Nephron (organoid): ENCODE measurements at regions not wholly inside any gene's neighbourhood (a gene's known extent, or its start where the extent isn't known, plus 50 kb on each side); places are given as distances from the start of the nearest gene placed in this dataset.

ENCODE experiments used
- H3K27ac Mint-ChIP-seq, 3 experiments: 2 replicates each; pipeline ENCODE4 v1.8.0; 2020; ENCODE audit warnings: mixed read lengths in 3 of 3, mild to moderate bottlenecking in 2 of 3, moderate library complexity in 1 of 3
- H3K27me3 Mint-ChIP-seq: 2 replicates; pipeline ENCODE4 v1.8.0; 2021; ENCODE audit warnings: low read depth, mild to moderate bottlenecking, moderate library complexity, mixed read lengths
- H3K36me3 Mint-ChIP-seq: 2 replicates; pipeline ENCODE4 v1.8.0; 2020; ENCODE audit warnings: low read depth, mixed read lengths
- H3K4me1 Mint-ChIP-seq: 2 replicates; pipeline ENCODE4 v1.8.0; 2020; ENCODE audit warnings: mixed read lengths
- H3K4me3 Mint-ChIP-seq, 3 experiments: 2 replicates each; pipeline ENCODE4 v1.8.0; 2020; ENCODE audit warnings: mild to moderate bottlenecking in 3 of 3, mixed read lengths in 3 of 3, moderate library complexity in 2 of 3
- H3K9me3 Mint-ChIP-seq: 2 replicates; pipeline ENCODE4 v1.8.0; 2020; ENCODE audit warnings: mixed read lengths
- TF ChIP-seq, protein P1 (sequence below), 3 experiments: fragments of 200-600 bp; sonication (generic); IDR thresholded peaks; one replicate each; pipeline ENCODE4 v1.5.0; 2021; ENCODE audit warnings: antibody characterized with exemption in 3 of 3; ENCODE audit not compliant: unreplicated experiment in 3 of 3

DNA sequence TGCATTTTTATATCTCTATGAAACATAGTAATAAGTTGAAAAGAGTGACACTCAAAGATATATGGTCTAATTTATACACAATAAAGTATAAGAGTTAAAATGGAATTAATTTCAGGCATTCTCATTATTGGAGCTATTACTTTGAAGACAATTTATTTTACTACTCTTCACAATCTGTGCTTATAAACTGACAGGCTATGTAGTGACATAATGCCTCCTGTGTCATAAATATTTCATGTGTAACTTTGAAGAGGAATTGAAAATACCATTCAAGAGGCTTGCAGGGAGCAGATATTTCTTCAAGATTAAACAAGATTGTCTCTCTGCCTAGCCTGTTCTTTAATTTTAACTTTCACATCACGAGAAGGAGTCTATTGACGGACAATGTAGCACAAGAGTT, 1881.5 kb upstream of the PCDH20 start:
- Mint-ChIP-seq H3K9me3 (no peaks in the 10 kb centered on the region), H3K27me3 (peaks cover 3% of the 10 kb centered on the region)

DNA sequence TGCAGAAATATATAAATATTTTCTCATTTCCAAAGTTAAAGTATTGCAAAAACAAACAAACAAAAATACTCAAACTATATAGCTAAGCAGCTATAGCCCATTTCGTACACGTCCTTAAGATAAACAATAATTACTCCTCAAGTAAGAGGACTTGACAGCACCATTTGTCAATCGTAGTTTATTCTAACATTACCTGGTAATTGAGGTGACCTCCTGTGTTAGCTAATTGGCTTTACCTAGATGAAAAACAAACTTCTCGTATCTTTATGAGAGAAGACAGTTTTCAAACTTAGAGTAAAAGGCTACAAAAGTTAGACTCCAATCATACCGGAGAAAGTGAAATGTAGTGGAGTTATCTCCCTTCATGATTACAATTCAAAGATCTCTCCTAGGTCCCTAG, 1876.1 kb upstream of the PCDH20 start:
- Mint-ChIP-seq H3K27me3 (peaks cover 3% of the 10 kb centered on the region), H3K4me3 (no peak overlapping the region), H3K4me1 (no peaks in the 10 kb centered on the region), H3K9me3 (no peaks in the 10 kb centered on the region), H3K36me3 (no peaks in the 10 kb centered on the region), H3K27ac (no peak overlapping the region)
- TF ChIP-seq, protein P1, sequence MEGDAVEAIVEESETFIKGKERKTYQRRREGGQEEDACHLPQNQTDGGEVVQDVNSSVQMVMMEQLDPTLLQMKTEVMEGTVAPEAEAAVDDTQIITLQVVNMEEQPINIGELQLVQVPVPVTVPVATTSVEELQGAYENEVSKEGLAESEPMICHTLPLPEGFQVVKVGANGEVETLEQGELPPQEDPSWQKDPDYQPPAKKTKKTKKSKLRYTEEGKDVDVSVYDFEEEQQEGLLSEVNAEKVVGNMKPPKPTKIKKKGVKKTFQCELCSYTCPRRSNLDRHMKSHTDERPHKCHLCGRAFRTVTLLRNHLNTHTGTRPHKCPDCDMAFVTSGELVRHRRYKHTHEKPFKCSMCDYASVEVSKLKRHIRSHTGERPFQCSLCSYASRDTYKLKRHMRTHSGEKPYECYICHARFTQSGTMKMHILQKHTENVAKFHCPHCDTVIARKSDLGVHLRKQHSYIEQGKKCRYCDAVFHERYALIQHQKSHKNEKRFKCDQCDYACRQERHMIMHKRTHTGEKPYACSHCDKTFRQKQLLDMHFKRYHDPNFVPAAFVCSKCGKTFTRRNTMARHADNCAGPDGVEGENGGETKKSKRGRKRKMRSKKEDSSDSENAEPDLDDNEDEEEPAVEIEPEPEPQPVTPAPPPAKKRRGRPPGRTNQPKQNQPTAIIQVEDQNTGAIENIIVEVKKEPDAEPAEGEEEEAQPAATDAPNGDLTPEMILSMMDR (IDR thresholded peaks at IDR 0.05; ENCODE audit: unreplicated experiment in 3 of 3) = no peak

More for the DNA sequence above, 1881.5 kb upstream of the PCDH20 start:
- no peaks in the 10 kb centered on the region for H3K4me1 Mint-ChIP-seq
- no peak overlapping the region for H3K27ac Mint-ChIP-seq
- no peak overlapping the region for H3K4me3 Mint-ChIP-seq
- H3K36me3 Mint-ChIP-seq = no peaks in the 10 kb centered on the region
- TF ChIP-seq, protein P1 (IDR thresholded peaks at IDR 0.05; ENCODE audit: unreplicated experiment in 3 of 3) = no peak

DNA sequence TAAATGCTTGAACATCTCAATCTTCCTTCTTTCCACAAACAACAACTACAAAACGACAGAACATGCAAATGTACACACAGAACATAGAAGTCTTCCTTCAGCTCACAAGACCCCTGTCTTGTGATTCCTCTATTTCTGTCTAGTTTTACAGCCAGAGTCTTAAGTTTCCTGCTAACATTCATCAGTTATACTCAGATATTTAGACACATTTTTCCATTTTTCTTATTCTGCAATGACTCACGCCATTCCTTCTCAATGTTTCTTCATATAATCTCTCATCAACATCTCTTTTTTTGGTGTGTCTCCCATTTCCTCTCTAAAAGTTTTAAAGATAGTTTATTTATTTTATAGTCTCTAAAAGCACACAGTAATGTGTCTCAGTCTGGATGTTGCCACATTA, 1872.9 kb upstream of the PCDH20 start:
- no peaks in the 10 kb centered on the region for H3K4me1 Mint-ChIP-seq
- peaks cover 17% of the 10 kb centered on the region for H3K9me3 Mint-ChIP-seq
- TF ChIP-seq, protein P1 (IDR thresholded peaks at IDR 0.05; ENCODE audit: unreplicated experiment in 3 of 3) = no peak
- no peaks in the 10 kb centered on the region for H3K36me3 Mint-ChIP-seq
- H3K27ac Mint-ChIP-seq = no peak overlapping the region
- peaks cover 3% of the 10 kb centered on the region for H3K27me3 Mint-ChIP-seq
- H3K4me3 Mint-ChIP-seq = no peak overlapping the region

DNA sequence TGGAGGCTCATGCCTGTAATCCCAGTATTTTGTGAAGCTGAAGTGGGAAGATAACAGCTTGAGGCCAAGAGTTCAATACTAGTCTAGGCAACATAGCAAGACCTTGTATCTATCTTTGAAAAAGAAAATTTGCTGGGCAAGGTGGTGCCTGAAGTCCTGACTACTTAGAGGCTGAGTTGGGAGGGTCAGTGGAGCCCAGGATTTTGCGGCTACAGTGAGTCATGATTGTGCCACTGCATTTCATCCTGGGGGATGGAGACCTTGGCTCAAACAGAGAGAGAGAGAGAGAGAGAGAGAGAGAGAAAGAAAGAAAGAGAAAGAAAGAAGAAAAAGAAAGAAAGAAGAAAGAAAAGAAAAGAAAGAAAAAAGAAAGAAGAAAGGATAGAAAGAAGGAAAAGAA, 1872.3 kb upstream of the PCDH20 start:
- Mint-ChIP-seq H3K4me3 (no peak overlapping the region), H3K4me1 (no peaks in the 10 kb centered on the region), H3K36me3 (no peaks in the 10 kb centered on the region), H3K9me3 (peaks cover 18% of the 10 kb centered on the region), H3K27me3 (peaks cover 3% of the 10 kb centered on the region), H3K27ac (no peak overlapping the region)
- TF ChIP-seq, protein P1 (IDR thresholded peaks at IDR 0.05; ENCODE audit: unreplicated experiment in 3 of 3) = no peak

DNA sequence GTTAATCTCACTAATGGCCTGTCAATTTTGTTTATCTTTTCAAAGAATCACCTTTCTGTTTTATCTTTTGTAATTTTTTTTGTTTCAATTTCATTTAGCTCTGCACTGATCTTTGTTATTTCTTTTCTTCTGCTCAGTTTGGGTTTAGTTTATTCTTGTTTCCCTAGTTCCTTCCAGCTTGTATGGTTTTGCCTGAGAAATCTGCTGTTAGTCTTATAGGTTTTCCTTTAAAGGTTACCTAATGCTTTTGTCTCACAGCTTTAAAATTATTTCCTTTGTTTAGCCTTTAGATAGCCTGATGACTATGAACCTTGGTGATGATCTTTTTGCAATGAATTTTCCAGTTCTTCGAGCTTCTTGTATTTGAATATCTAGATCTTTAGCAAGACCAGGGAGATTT, 1869.8 kb upstream of the PCDH20 start:
- peaks cover 18% of the 10 kb centered on the region for H3K9me3 Mint-ChIP-seq
- H3K27me3 Mint-ChIP-seq = no peaks in the 10 kb centered on the region
- TF ChIP-seq, protein P1 (IDR thresholded peaks at IDR 0.05; ENCODE audit: unreplicated experiment in 3 of 3) = no peak
- H3K27ac Mint-ChIP-seq = no peak overlapping the region
- H3K4me3 Mint-ChIP-seq = no peak overlapping the region
- H3K4me1 Mint-ChIP-seq = no peaks in the 10 kb centered on the region
- no peaks in the 10 kb centered on the region for H3K36me3 Mint-ChIP-seq

DNA sequence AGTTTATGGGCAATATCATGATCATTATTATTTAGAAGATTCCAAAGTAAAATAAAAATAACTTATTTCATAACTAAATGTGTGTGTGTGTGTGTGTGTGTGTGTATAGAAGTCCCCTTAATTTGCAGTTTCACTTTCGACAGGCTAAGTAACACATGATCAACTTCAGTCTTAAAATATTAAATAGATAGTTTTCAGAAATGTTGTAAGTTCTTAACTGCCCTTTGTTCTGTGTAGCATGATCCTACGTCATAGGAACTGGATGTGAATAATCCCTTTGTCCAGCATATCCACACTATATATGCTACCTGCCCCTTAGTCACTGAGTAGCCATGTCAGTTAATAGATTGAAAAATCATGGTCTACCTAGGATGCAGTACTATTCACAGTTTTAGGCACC, 1863.5 kb upstream of the PCDH20 start:
- no peak overlapping the region for H3K4me3 Mint-ChIP-seq
- H3K27ac Mint-ChIP-seq = no peak overlapping the region
- H3K36me3 Mint-ChIP-seq = no peaks in the 10 kb centered on the region
- peaks cover 13% of the 10 kb centered on the region for H3K9me3 Mint-ChIP-seq
- TF ChIP-seq, protein P1 (IDR thresholded peaks at IDR 0.05; ENCODE audit: unreplicated experiment in 3 of 3) = no peak
- no peaks in the 10 kb centered on the region for H3K4me1 Mint-ChIP-seq
- H3K27me3 Mint-ChIP-seq = no peaks in the 10 kb centered on the region
